ENCODE measurements at regions not wholly inside any gene's neighbourhood (a gene's known extent, or its start where the extent isn't known, plus 50 kb on each side); places are given as distances from the start of the nearest gene placed in this dataset.

GRCh38 chr17:54807331-54807730, 93.3 kb upstream of the TOM1L1 start:
- H3K27me3 ChIP-seq (ENCODE audit: control insufficient read depth, insufficient read depth, low read length): no peaks in the 10 kb centered on the region
- H3K4me1 ChIP-seq (ENCODE audit: control insufficient read depth, insufficient read depth, low read length): no peaks in the 10 kb centered on the region
- H3K36me3 ChIP-seq (ENCODE audit: control insufficient read depth, insufficient read depth, low read length): no peaks in the 10 kb centered on the region
- no peak overlapping the region for H3K4me3 ChIP-seq (ENCODE audit: insufficient read depth, low read depth, low read length)
- POLR2A ChIA-PET (ENCODE audit: unreplicated experiment): no interaction called here
- no peak overlapping the region for H3K27ac ChIP-seq (ENCODE audit: insufficient read depth, low read length)
- H3K23ac ChIP-seq (ENCODE audit: low read depth, low read length): no peak overlapping the region
- dilution Hi-C loops (cut with HindIII; ENCODE audit: low sequenced_read_pairs, unreplicated experiment): no loop called here
- no peaks in the 10 kb centered on the region for H3K9me1 ChIP-seq (ENCODE audit: insufficient read depth, low read length)
- no peak overlapping the region for H3K14ac ChIP-seq (replicated peaks; ENCODE audit: low read depth, low read length)
- H4K91ac ChIP-seq (ENCODE audit: insufficient read depth, low read depth, low read length): no peak overlapping the region
- no peaks in the 10 kb centered on the region for H3K79me1 ChIP-seq (ENCODE audit: low read depth in 1 of 2, low read length in 2 of 2)
- no peaks in the 10 kb centered on the region for H4K20me1 ChIP-seq (ENCODE audit: insufficient read depth, low read length)
- ATAC-seq (ENCODE audit: low read depth) (no peak), DNase-seq (no peak)
- no peak overlapping the region for H2AFZ ChIP-seq (replicated peaks; ENCODE audit: low read length, poor library complexity)
- in situ Hi-C loops (cut with MboI; ENCODE audit: low sequenced_read_pairs): no loop called here
- no peak overlapping the region for H2BK15ac ChIP-seq (ENCODE audit: low read depth, low read length)
- intact Hi-C loops (cut with micrococcal nuclease): no loop called here
- H3K9ac ChIP-seq (ENCODE audit: low read depth, low read length): no peak overlapping the region
- no peak overlapping the region for H3K56ac ChIP-seq (ENCODE audit: extremely low read depth, insufficient read depth, low read length)
- no peak overlapping the region for H4K5ac ChIP-seq (ENCODE audit: low read depth, low read length)
- H3K18ac ChIP-seq (ENCODE audit: low read depth, low read length): no peak overlapping the region
- no TSS peak for BruUV-seq (replicated peaks)
- no peak overlapping the region for H2BK20ac ChIP-seq (ENCODE audit: low read depth, low read length)
- no CpG with 5 or more reads among the region's 2 CpGs for WGBS, 2 experiments (ENCODE audit: extremely low coverage in 2 of 2, insufficient read length in 1 of 2)
- H4K8ac ChIP-seq (ENCODE audit: low read depth in 2 of 2, low read length in 2 of 2): no peak overlapping the region
- H3K4ac ChIP-seq (ENCODE audit: low read depth, low read length): no peak overlapping the region
- no peaks in the 10 kb centered on the region for H3K9me3 ChIP-seq (ENCODE audit: control insufficient read depth, insufficient read depth, low read length)
- TF ChIP-seq BHLHE40 (IDR thresholded peaks at IDR 0.05; ENCODE audit: low read depth, low read length): no peak
- no peak for TF ChIP-seq RCOR1 (IDR thresholded peaks at IDR 0.05; ENCODE audit: insufficient replicate concordance, low read length)
- TF ChIP-seq CEBPB (IDR thresholded peaks at IDR 0.05; ENCODE audit: low read depth, low read length): no peak
- no peak for TF ChIP-seq MAZ (IDR thresholded peaks at IDR 0.05; ENCODE audit: borderline replicate concordance, low read depth, low read length)
- no peak for TF ChIP-seq USF2 (IDR thresholded peaks at IDR 0.05; ENCODE audit: low read depth, low read length)
- TF ChIP-seq MAFK (IDR thresholded peaks at IDR 0.05; ENCODE audit: low read depth, low read length): no peak
- no peak for TF ChIP-seq RFX5 (IDR thresholded peaks at IDR 0.05; ENCODE audit: low read depth, low read length)
- no peak for TF ChIP-seq NFE2L2 (IDR thresholded peaks at IDR 0.05; ENCODE audit: low read depth, low read length)
- no peak for TF ChIP-seq ELK1 (IDR thresholded peaks at IDR 0.05; ENCODE audit: borderline replicate concordance, low read depth, low read length)
- TF ChIP-seq MXI1 (IDR thresholded peaks at IDR 0.05; ENCODE audit: borderline replicate concordance, low read depth, low read length): no peak
- H3K4me2 ChIP-seq (ENCODE audit: low read depth, low read length): no peak overlapping the region
- H2BK120ac ChIP-seq (ENCODE audit: low read depth, low read length): no peak overlapping the region
- H2AK5ac ChIP-seq (ENCODE audit: low read depth, low read length): no peak overlapping the region
- H2BK5ac ChIP-seq (ENCODE audit: low read depth, low read length, poor library complexity, severe bottlenecking): no peak overlapping the region
- no peak overlapping the region for H2AK9ac ChIP-seq (replicated peaks; ENCODE audit: low read depth, low read length, poor library complexity)
- CTCF ChIA-PET: no interaction called here

All from IMR-90 (cell line).